Trophoblast cell (in vitro differentiated cells and primary cell): ENCODE measurements at regions not wholly inside any gene's neighbourhood (a gene's known extent, or its start where the extent isn't known, plus 50 kb on each side); places are given as distances from the start of the nearest gene placed in this dataset.

Source experiments
- DNase-seq, 2 donors: peaks; one replicate each; pipeline ENCODE4 v3.0.0-alpha.2; 2016
- H2AFZ ChIP-seq: 2 replicates; pipeline ENCODE4 v1.6.1; 2013; ENCODE audit warnings: low read length, moderate library complexity, mild to moderate bottlenecking; ENCODE audit not compliant: insufficient read depth, poor library complexity
- H2AK5ac ChIP-seq: 2 replicates; pipeline ENCODE4 v1.6.1; 2013; ENCODE audit warnings: mild to moderate bottlenecking, low read length
- H2BK120ac ChIP-seq: 2 replicates; pipeline ENCODE4 v1.6.1; 2013; ENCODE audit warnings: low read length, mild to moderate bottlenecking, moderate library complexity; ENCODE audit not compliant: insufficient read depth, poor library complexity
- H2BK12ac ChIP-seq: 2 replicates; pipeline ENCODE4 v1.6.1; 2013; ENCODE audit warnings: mild to moderate bottlenecking, low read length, moderate library complexity
- H2BK5ac ChIP-seq: 2 replicates; pipeline ENCODE4 v1.6.1; 2013; ENCODE audit warnings: low read length, low read depth, moderate library complexity, mild to moderate bottlenecking; ENCODE audit not compliant: poor library complexity
- H3K14ac ChIP-seq: 2 replicates; pipeline ENCODE4 v1.6.1; 2013; ENCODE audit warnings: mild to moderate bottlenecking, low read length
- H3K18ac ChIP-seq: 2 replicates; pipeline ENCODE4 v1.6.1; 2013; ENCODE audit warnings: mild to moderate bottlenecking, low read length
- H3K23ac ChIP-seq: 2 replicates; pipeline ENCODE4 v1.6.1; 2013; ENCODE audit warnings: low read length
- H3K27ac ChIP-seq: 2 replicates; pipeline ENCODE4 v1.5.1; 2013; ENCODE audit warnings: low read depth, mild to moderate bottlenecking, inconsistent platforms, low read length, moderate library complexity
- H3K27me3 ChIP-seq: 2 replicates; pipeline ENCODE4 v1.6.1; 2013; ENCODE audit warnings: inconsistent platforms, mild to moderate bottlenecking, low read length, moderate library complexity; ENCODE audit not compliant: insufficient read depth
- H3K36me3 ChIP-seq, 2 experiments: 1 replicate in 1 of 2; 2 replicates in 1 of 2; pipeline ENCODE4 v1.6.1; 2013; ENCODE audit warnings: low read length in 2 of 2, mild to moderate bottlenecking in 2 of 2, moderate library complexity in 1 of 2; ENCODE audit not compliant: insufficient read depth in 2 of 2, control insufficient read depth in 1 of 2
- H3K4ac ChIP-seq: 2 replicates; pipeline ENCODE4 v1.6.1; 2013; ENCODE audit warnings: low read depth, mild to moderate bottlenecking, low read length, moderate library complexity
- H3K4me1 ChIP-seq, 2 experiments: 1 replicate in 1 of 2; 2 replicates in 1 of 2; pipeline ENCODE4 v1.6.1; 2013; ENCODE audit warnings: low read length in 2 of 2, mild to moderate bottlenecking in 2 of 2, moderate library complexity in 1 of 2; ENCODE audit not compliant: insufficient read depth in 2 of 2, control insufficient read depth in 1 of 2
- H3K4me2 ChIP-seq: 2 replicates; pipeline ENCODE4 v1.6.1; 2013; ENCODE audit warnings: inconsistent platforms, mild to moderate bottlenecking, low read length, moderate library complexity
- H3K4me3 ChIP-seq: 2 replicates; pipeline ENCODE4 v1.5.1; 2013; ENCODE audit warnings: mild to moderate bottlenecking, low read depth, low read length, inconsistent platforms
- H3K79me1 ChIP-seq: one replicate; pipeline ENCODE4 v1.6.1; 2013; ENCODE audit warnings: low read length
- H3K79me2 ChIP-seq: 2 replicates; pipeline ENCODE4 v1.6.1; 2013; ENCODE audit warnings: low read length, mild to moderate bottlenecking; ENCODE audit not compliant: control insufficient read depth, insufficient read depth, poor library complexity
- H3K9ac ChIP-seq: 2 replicates; pipeline ENCODE4 v1.6.1; 2013; ENCODE audit warnings: mild to moderate bottlenecking, low read length
- H3K9me3 ChIP-seq: 2 replicates; pipeline ENCODE4 v1.6.1; 2013; ENCODE audit warnings: low read depth, mild to moderate bottlenecking, control low read depth, inconsistent platforms, low read length; ENCODE audit not compliant: insufficient read depth
- H4K12ac ChIP-seq: 2 replicates; pipeline ENCODE4 v1.6.1; 2013; ENCODE audit warnings: low read depth, mild to moderate bottlenecking, low read length, moderate library complexity
- H4K8ac ChIP-seq: 2 replicates; pipeline ENCODE4 v1.6.1; 2013; ENCODE audit warnings: low read depth, mild to moderate bottlenecking, low read length, moderate library complexity
- H4K91ac ChIP-seq: one replicate; pipeline ENCODE4 v1.6.1; 2013; ENCODE audit warnings: low read depth, mild to moderate bottlenecking, low read length, moderate library complexity
- WGBS: extraction: QIAGEN DNeasy Blood & Tissue Kit; methylation state at CpG from one replicate; pipeline ENCODE4 v1.1.7; 2013; ENCODE audit warnings: missing lambda C conversion rate; ENCODE audit not compliant: insufficient read length, insufficient coverage; ENCODE audit errors: extremely low coverage; 5-methylcytosine and 5-hydroxymethylcytosine counted together

- H3K4me3 ChIP-seq, result no peak overlapping the region
- no peak overlapping the region for H2BK5ac ChIP-seq
- no peaks in the 10 kb centered on the region for H3K27me3 ChIP-seq
- H2BK12ac ChIP-seq, result no peak overlapping the region
- no peak overlapping the region for H3K4me2 ChIP-seq
- H3K18ac ChIP-seq, result no peak overlapping the region
- H4K12ac ChIP-seq, result no peak overlapping the region
- no peak overlapping the region for H3K14ac ChIP-seq
- H2AK5ac ChIP-seq, result no peak overlapping the region
- H4K91ac ChIP-seq, result no peak overlapping the region
- H3K36me3 ChIP-seq, result no peaks in the 10 kb centered on the region
- no peak overlapping the region for H3K9ac ChIP-seq
- no CpG with 5 or more reads among the region's 6 CpGs for WGBS
- no peaks in the 10 kb centered on the region for H3K9me3 ChIP-seq
- H2AFZ ChIP-seq, result no peak overlapping the region
- no peaks in the 10 kb centered on the region for H3K79me2 ChIP-seq
- no peaks in the 10 kb centered on the region for H3K79me1 ChIP-seq
- H3K27ac ChIP-seq, result no peak overlapping the region
- H3K4ac ChIP-seq, result no peak overlapping the region
- DNase-seq, result no peak
- no peak overlapping the region for H2BK120ac ChIP-seq
- peaks cover 1 to 3% of the 10 kb centered on the region in 2 experiments for H3K4me1 ChIP-seq
- H4K8ac ChIP-seq, result no peak overlapping the region
- H3K23ac ChIP-seq, result no peak overlapping the region
Observed at GRCh38 chr14:101223127-101223526, 319.6 kb upstream of the RTL1 start.

- H3K27me3 ChIP-seq, result no peaks in the 10 kb centered on the region
- H3K4me2 ChIP-seq, result no peak overlapping the region
- H3K4me1 ChIP-seq, result peaks cover 1 to 3% of the 10 kb centered on the region in 2 experiments
- H3K36me3 ChIP-seq, result no peaks in the 10 kb centered on the region
- H2AFZ ChIP-seq, result no peak overlapping the region
- no peak overlapping the region for H4K12ac ChIP-seq
- no peak overlapping the region for H3K18ac ChIP-seq
- no peak overlapping the region for H2BK12ac ChIP-seq
- no peaks in the 10 kb centered on the region for H3K9me3 ChIP-seq
- H2BK120ac ChIP-seq, result no peak overlapping the region
- no peaks in the 10 kb centered on the region for H3K79me1 ChIP-seq
- H3K14ac ChIP-seq, result no peak overlapping the region
- DNase-seq, result peak in 1 of 2 donors; percentile 42
- H3K4me3 ChIP-seq, result no peak overlapping the region
- H2BK5ac ChIP-seq, result no peak overlapping the region
- no peak overlapping the region for H3K27ac ChIP-seq
- no peak overlapping the region for H3K23ac ChIP-seq
- no peak overlapping the region for H4K91ac ChIP-seq
- no CpG with 5 or more reads among the region's 10 CpGs for WGBS
- H4K8ac ChIP-seq, result no peak overlapping the region
- no peaks in the 10 kb centered on the region for H3K79me2 ChIP-seq
- H3K4ac ChIP-seq, result no peak overlapping the region
- no peak overlapping the region for H3K9ac ChIP-seq
- no peak overlapping the region for H2AK5ac ChIP-seq
Observed at GRCh38 chr14:101223561-101224162, 320.1 kb upstream of the RTL1 start.

DNA sequence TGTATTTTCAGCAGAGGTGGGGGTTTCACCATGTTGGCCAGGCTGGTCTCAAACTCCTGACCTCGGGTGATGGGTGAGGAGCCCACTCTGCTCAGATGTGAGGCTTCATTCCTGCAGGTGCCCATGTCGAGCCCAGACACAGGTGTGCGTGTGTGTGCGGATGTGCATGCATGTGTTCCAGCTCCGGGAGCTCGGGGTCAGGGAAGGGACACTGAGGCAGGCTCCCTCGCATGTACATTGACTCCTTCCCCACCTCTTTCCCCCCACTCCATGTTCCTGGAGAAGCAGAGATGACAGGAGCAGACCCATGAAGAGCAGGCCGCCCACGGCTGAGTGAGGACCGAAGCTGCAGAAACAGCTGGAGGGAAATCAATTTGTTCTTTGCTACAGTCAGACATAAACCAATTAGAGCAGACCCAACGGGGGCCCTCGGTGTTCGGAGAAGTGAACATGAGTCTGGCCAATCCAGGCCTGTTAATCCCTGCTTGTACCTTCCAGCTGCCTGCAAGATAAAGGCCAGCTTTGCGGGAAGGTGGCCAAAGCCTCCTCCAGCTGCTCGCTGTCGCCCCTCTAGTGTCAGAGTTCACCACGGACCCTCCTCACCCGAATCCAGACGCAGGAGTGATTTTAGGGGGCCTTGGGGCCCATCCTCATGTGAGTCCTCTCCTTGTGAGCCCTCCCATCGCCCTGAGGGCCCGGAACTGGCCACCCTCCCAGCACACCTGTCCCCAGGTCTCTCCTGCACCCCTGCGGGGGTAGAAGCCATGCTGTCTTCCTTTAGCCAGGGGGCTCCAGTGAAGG, 321.0 kb upstream of the RTL1 start:
- Histone ChIP-seq H3K4me3 (no peak overlapping the region), H3K4me2 (no peak overlapping the region), H4K91ac (no peak overlapping the region), H2AFZ (no peak overlapping the region), H3K27ac (no peak overlapping the region), H3K23ac (no peak overlapping the region), H2AK5ac (no peak overlapping the region), H3K79me1 (no peaks in the 10 kb centered on the region), H3K36me3 (no peaks in the 10 kb centered on the region), H3K27me3 (no peaks in the 10 kb centered on the region), H3K4ac (no peak overlapping the region), H3K18ac (no peak overlapping the region), H3K14ac (no peak overlapping the region), H3K79me2 (no peaks in the 10 kb centered on the region), H4K8ac (no peak overlapping the region), H2BK12ac (no peak overlapping the region), H3K9me3 (no peaks in the 10 kb centered on the region), H2BK5ac (no peak overlapping the region), H3K9ac (no peak overlapping the region), H2BK120ac (no peak overlapping the region), H3K4me1 (peaks cover 1 to 3% of the 10 kb centered on the region in 2 experiments), H4K12ac (no peak overlapping the region)
- DNase-seq, result no peak
- WGBS, result no CpG with 5 or more reads among the region's 22 CpGs

GRCh38 chr14:101225157-101226152, 321.9 kb upstream of the RTL1 start:
- no peak overlapping the region for H4K91ac ChIP-seq
- H3K9me3 ChIP-seq, result no peaks in the 10 kb centered on the region
- no peaks in the 10 kb centered on the region for H3K36me3 ChIP-seq
- H2BK5ac ChIP-seq, result no peak overlapping the region
- no peak overlapping the region for H3K14ac ChIP-seq
- H4K12ac ChIP-seq, result no peak overlapping the region
- H3K18ac ChIP-seq, result no peak overlapping the region
- WGBS, result no CpG with 5 or more reads among the region's 28 CpGs
- H3K4me1 ChIP-seq, result peaks cover 0 to 1% of the 10 kb centered on the region in 2 experiments
- no peak overlapping the region for H2BK12ac ChIP-seq
- H3K4me2 ChIP-seq, result no peak overlapping the region
- no peak overlapping the region for H3K4ac ChIP-seq
- no peak overlapping the region for H3K4me3 ChIP-seq
- no peaks in the 10 kb centered on the region for H3K79me2 ChIP-seq
- H2AFZ ChIP-seq, result no peak overlapping the region
- no peak overlapping the region for H2BK120ac ChIP-seq
- H3K79me1 ChIP-seq, result no peaks in the 10 kb centered on the region
- H2AK5ac ChIP-seq, result no peak overlapping the region
- no peaks in the 10 kb centered on the region for H3K27me3 ChIP-seq
- H3K9ac ChIP-seq, result no peak overlapping the region
- H3K27ac ChIP-seq, result no peak overlapping the region
- no peak overlapping the region for H3K23ac ChIP-seq
- DNase-seq, result no peak
- H4K8ac ChIP-seq, result no peak overlapping the region
